ENCODE measurements at regions not wholly inside any gene's neighbourhood (a gene's known extent, or its start where the extent isn't known, plus 50 kb on each side); places are given as distances from the start of the nearest gene placed in this dataset.

DNA sequence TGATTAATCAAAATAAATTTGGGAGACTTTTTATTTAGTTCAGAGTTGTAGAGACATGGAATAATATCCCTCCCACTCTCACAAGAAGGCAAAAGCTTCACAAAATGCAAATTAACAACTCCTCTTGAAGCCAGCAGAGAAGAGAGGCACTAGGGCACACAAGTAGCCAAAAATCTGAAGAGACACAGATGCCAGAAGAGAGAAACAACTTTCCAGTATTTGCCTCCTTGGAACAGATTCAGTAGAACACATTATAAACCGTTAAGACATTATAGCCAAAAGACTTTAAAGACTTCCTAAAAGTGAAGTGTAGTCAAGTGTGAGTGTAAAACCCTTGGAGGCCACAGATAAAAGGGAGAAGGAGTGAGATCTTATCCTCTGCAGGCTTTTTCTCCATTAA, 1024.9 kb upstream of the ADGRL3 start:
- 63% methylated on average over 1 of the region's 1 CpG for WGBS (ENCODE audit: low lambda C conversion rate, missing lambda C conversion rate)
- TF ChIP-seq CTCF (IDR thresholded peaks at IDR 0.05; ENCODE audit: poor library complexity): no peak
- TF ChIP-seq EZH2 (IDR thresholded peaks at IDR 0.05; ENCODE audit: borderline replicate concordance): no peak
- no peak for TF ChIP-seq EZH2phosphoT487 (IDR thresholded peaks at IDR 0.05; ENCODE audit: low read depth, severe bottlenecking, unreplicated experiment)

DNA sequence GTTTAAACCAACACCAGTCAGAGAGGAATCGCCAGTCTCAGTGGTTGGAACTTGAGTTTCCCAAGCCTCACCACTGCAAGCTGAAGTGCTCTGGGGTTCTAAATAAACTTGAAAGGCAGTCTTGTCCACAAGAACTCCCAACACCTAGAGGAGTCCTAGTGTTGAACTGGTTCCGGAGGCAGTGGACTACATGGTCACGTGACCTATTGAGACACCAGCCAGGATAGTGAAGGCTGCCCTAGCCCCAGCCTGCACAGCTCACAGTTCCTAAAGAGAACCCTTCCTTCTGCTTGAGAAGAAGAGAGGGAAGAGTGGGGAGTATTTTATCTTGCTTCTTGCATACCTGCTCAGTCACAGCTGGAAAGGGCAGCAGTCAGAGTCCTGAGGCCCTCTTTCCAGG, 1012.7 kb upstream of the ADGRL3 start:
- Histone ChIP-seq H3K4me3 (no peak overlapping the region), H3K79me2 (no peaks in the 10 kb centered on the region), H2AFZ (no peak overlapping the region), H3K9me2 (replicated peaks; ENCODE audit: insufficient read depth) (no peaks in the 10 kb centered on the region), H3K36me3 (replicated peaks; ENCODE audit: insufficient read depth, low read depth) (no peaks in the 10 kb centered on the region), H3K9me3 (ENCODE audit: low read depth) (no peaks in the 10 kb centered on the region), H3K4me2 (no peak overlapping the region), H3K4me1 (ENCODE audit: insufficient read depth) (no peaks in the 10 kb centered on the region), H3K27me3 (no peaks in the 10 kb centered on the region), H4K20me1 (ENCODE audit: insufficient read depth, poor library complexity, severe bottlenecking) (no peaks in the 10 kb centered on the region), H3K27ac (no peak overlapping the region)
- no peak for DNase-seq (ENCODE audit: low spot score)
- 98% methylated on average over 3 of the region's 3 CpGs for WGBS (ENCODE audit: low lambda C conversion rate, missing lambda C conversion rate)
- TF ChIP-seq EZH2phosphoT487 (IDR thresholded peaks at IDR 0.05; ENCODE audit: low read depth, severe bottlenecking, unreplicated experiment) (no peak), EZH2 (IDR thresholded peaks at IDR 0.05; ENCODE audit: borderline replicate concordance) (no peak), CTCF (IDR thresholded peaks at IDR 0.05; ENCODE audit: poor library complexity) (no peak)

More for the DNA sequence above, 1024.9 kb upstream of the ADGRL3 start:
- Histone ChIP-seq H3K79me2 (no peaks in the 10 kb centered on the region), H3K9me2 (replicated peaks; ENCODE audit: insufficient read depth) (no peaks in the 10 kb centered on the region), H3K9me3 (ENCODE audit: low read depth) (no peaks in the 10 kb centered on the region), H3K4me2 (no peak overlapping the region), H3K4me3 (no peak overlapping the region), H3K36me3 (replicated peaks; ENCODE audit: insufficient read depth, low read depth) (no peaks in the 10 kb centered on the region), H3K4me1 (ENCODE audit: insufficient read depth) (no peaks in the 10 kb centered on the region), H3K27ac (no peak overlapping the region), H3K27me3 (no peaks in the 10 kb centered on the region), H2AFZ (no peak overlapping the region), H4K20me1 (ENCODE audit: insufficient read depth, poor library complexity, severe bottlenecking) (no peaks in the 10 kb centered on the region)
- no peak for DNase-seq (ENCODE audit: low spot score)

- no peak for DNase-seq (ENCODE audit: low spot score)
- H3K27me3 ChIP-seq: no peaks in the 10 kb centered on the region
Measured at GRCh38 chr4:60189286-60189685, 1010.8 kb upstream of the ADGRL3 start.

More at GRCh38 chr4:60189286-60189685, 1010.8 kb upstream of the ADGRL3 start:
- no peaks in the 10 kb centered on the region for H3K9me2 ChIP-seq (replicated peaks; ENCODE audit: insufficient read depth)
- H3K9me3 ChIP-seq (ENCODE audit: low read depth): no peaks in the 10 kb centered on the region
- no peak for TF ChIP-seq CTCF (IDR thresholded peaks at IDR 0.05; ENCODE audit: poor library complexity)
- TF ChIP-seq EZH2 (IDR thresholded peaks at IDR 0.05; ENCODE audit: borderline replicate concordance): no peak
- no peak for TF ChIP-seq EZH2phosphoT487 (IDR thresholded peaks at IDR 0.05; ENCODE audit: low read depth, severe bottlenecking, unreplicated experiment)
- H2AFZ ChIP-seq: no peak overlapping the region
- H4K20me1 ChIP-seq (ENCODE audit: insufficient read depth, poor library complexity, severe bottlenecking): no peaks in the 10 kb centered on the region
- H3K4me1 ChIP-seq (ENCODE audit: insufficient read depth): no peaks in the 10 kb centered on the region
- no peak overlapping the region for H3K27ac ChIP-seq
- WGBS (ENCODE audit: low lambda C conversion rate, missing lambda C conversion rate): 77% methylated on average over 5 of the region's 5 CpGs
- H3K4me3 ChIP-seq: no peak overlapping the region
- H3K36me3 ChIP-seq (replicated peaks; ENCODE audit: insufficient read depth, low read depth): no peaks in the 10 kb centered on the region
- H3K79me2 ChIP-seq: no peaks in the 10 kb centered on the region
- no peak overlapping the region for H3K4me2 ChIP-seq

Measured in hepatocyte (in vitro differentiated cells).